ENCODE measurements at regions not wholly inside any gene's neighbourhood (a gene's known extent, or its start where the extent isn't known, plus 50 kb on each side); places are given as distances from the start of the nearest gene placed in this dataset.
"Not testable (repeated sequence)": the region's sequence is repeated elsewhere in the genome, so short reads cannot be mapped to it uniquely, and the experiment has no call there.

DNA sequence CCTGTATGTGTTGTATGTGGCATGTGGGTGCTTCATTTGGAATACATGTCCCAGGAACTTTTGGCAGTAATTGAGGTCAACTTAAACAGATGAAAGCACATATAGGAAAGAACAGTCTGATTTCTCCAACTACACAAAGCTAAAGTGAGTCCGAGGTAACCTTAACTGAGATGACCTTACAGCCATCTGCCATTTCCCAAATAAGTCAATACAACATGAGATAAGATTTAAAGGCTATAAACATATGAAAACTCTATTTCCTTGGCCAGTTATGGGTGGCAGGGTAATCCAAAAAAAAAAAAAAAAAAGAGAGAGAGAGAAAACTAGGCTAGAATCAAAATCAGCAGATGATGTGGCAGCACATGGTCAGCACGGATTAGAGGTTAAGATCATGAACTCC lies 1068.3 kb downstream of the KHDRBS2 start:
- DNase-seq (ENCODE audit: low read depth) = no peak

- DNase-seq (ENCODE audit: low read depth) = peak; percentile 4
Measured at GRCh38 chr6:61210549-61210948, 1075.5 kb downstream of the KHDRBS2 start.

- no peak for DNase-seq (ENCODE audit: low read depth)
Measured at GRCh38 chr6:61203966-61204496, 1082.0 kb downstream of the KHDRBS2 start.

DNA sequence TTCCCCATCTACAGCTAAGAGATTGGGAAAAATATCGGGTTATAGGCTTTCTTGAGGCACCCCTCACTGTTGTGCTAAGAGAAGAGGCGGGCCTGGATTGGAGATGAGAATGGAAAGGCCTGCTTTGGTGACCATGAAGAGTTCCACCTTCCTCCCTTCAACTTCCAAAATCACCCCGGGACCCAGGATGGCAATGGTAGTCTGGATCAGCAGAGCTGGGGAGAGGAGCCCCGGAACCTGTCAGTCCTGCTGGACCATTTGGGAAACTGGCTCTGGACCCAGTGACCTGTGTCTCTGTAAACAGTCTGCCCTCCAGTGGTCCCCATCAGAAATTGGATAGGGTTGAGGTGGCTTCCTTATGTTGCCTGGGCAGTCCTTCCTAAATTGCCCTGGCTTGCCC lies 1085.6 kb downstream of the KHDRBS2 start:
- DNase-seq (ENCODE audit: low read depth) = no peak

- no peak for DNase-seq (ENCODE audit: low read depth)
Measured at GRCh38 chr6:61193771-61194170, 1092.3 kb downstream of the KHDRBS2 start.

GRCh38 chr6:61192610-61193009 lies 1093.4 kb downstream of the KHDRBS2 start:
- DNase-seq (ENCODE audit: low read depth) = no peak

DNA sequence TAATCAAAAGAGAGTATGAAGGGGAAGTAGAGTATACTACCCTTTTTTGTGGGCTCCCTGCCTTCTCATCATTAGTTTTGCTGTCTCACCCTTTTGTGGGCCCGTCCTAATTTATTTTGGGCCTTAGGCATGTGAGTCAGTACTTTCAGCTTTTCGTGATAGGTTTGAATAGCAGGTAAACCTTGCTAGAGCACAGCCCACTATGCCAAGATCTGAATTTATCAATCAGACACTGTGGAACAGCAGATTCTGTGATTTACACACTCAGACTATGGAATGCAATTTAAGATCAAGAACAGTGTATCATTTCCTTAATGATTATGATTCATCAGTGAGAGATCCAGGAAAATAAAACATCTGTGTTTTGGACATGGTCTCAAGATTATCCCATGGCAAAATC lies 1117.1 kb downstream of the KHDRBS2 start:
- DNase-seq (ENCODE audit: low read depth) = no peak

- DNase-seq (ENCODE audit: low read depth) = not testable (repeated sequence)
Measured at GRCh38 chr6:61149039-61149438, 1137.0 kb downstream of the KHDRBS2 start.

GRCh38 chr6:61142261-61142660 lies 1143.8 kb downstream of the KHDRBS2 start:
- DNase-seq (ENCODE audit: low read depth) = not testable (repeated sequence)

GRCh38 chr6:61134028-61134427 lies 1152.0 kb downstream of the KHDRBS2 start:
- no peak for DNase-seq (ENCODE audit: low read depth)

DNA sequence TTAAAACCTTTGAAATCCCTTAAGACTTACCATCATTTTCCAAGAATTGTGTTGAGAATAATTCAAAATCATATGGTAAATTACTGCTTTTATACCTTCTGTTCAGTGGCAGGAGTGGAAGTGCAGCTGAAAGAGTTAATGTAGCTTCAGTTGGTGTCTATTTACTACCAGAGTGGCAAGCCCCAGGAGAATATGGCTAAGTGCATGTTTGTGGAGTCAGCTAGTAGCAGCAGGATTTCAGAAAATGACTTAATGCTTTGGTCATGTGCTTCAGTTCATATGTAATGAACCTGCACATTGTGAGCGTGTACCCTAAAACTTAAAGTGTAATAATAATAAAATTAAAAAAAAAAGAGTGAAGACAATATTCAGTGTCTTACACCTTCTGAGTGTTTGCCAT lies 1171.8 kb downstream of the KHDRBS2 start:
- DNase-seq (ENCODE audit: low read depth) = not testable (repeated sequence)

- DNase-seq (ENCODE audit: low read depth) = not testable (repeated sequence)
Measured at GRCh38 chr6:61107914-61108313, 1178.1 kb downstream of the KHDRBS2 start.

DNA sequence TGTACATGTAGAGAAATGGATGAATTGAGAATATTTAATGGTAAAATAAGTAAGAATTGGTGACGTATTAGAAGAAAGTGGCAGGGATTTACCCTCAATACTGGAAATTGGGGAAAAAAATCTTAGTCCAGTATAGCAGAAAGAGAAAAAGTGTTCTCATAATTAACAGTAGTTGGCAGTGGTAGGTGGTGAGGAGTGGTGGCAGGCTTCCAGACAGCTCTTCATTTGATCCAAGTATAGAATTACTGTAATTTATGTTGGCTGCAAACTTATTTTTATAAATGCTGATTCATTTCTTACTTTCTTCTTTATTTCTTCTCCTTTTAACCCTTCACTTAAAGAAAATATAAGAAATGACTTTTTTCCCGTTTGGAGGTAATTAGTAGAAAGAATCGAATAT lies 1182.4 kb downstream of the KHDRBS2 start:
- not testable (repeated sequence) for DNase-seq (ENCODE audit: low read depth)

DNA sequence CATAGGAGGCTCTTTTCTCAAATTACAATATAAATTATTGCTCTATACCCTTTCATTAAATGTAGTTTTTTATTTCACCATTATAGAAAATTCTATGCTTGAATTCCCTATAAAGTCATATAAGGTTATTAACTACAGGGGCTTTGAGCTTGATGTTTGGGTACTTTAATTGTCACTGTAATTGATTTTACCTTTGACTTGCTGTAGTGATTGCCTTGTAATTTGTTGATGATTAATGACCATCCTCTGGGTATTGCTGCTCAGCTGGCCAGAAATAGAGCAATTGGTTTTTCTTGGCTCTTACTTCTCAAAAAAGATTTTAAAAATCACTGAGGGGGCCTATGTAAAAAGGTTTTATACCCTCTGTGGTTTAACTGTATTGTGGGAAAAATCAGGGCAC lies 1186.0 kb downstream of the KHDRBS2 start:
- DNase-seq (ENCODE audit: low read depth) = no peak

DNA sequence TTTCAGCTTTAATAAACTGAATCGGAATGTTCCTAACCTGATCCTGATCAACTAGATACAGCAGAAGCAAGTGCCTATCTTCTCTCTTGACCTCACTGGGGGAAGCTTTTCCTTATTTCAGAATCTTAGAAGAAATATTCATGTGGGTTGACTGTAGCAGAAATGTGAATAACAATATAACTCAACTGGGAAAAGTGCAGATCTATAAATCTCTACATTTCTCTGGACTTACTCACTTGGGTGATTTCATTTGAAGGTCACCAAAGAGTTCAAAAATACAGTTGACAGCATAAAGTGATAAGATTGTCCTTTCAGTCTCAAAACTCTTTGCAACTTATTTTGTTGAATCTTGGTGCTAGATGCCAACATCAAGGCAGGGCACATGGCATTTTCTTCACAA lies 1186.5 kb downstream of the KHDRBS2 start:
- DNase-seq (ENCODE audit: low read depth) = not testable (repeated sequence)

DNA sequence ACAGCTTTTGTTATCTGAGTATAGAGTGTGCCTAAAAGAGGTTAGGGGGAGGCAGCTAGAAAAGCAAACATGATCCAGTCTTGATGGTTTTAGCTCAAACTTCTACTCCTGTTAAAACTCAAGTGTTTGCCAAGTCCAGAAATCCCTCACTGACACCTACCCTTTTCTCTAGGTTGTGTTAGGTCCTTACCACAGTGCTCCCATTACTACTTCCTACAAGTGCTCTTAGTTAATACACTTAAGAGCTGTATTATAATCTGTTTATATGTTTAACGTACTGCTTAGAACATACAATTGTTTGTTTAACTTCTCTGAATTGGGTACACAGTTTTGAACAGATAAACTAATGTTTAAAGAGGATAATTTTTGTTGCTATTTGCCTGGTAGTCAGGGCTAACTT lies 1198.0 kb downstream of the KHDRBS2 start:
- not testable (repeated sequence) for DNase-seq (ENCODE audit: low read depth)

DNA sequence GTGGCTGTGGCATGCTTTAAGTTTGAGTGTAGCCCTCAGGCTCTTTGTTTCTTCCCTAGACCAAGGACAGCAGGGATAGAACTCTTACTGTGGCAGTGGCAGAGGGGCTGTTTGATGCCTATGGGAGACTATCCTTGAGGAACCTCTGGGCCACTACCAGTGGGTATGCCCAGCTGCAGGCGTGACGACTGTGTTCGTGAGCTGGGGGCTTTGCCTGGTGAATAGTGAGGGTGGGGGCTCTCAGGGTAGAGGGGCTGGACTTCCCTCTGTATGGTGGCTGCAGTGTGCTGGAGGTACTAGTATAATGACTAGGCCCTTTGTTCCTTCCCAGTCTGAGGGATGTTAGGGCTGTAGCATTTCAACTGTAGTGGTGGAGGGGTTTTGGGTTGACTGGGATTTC lies 1242.0 kb downstream of the KHDRBS2 start:
- no peak for DNase-seq (ENCODE audit: low read depth)

Measured in LHCN-M2 (cell line).